K562 (cell line): ENCODE measurements at regions not wholly inside any gene's neighbourhood (a gene's known extent, or its start where the extent isn't known, plus 50 kb on each side); places are given as distances from the start of the nearest gene placed in this dataset.

ENCODE experiments used
- HINFP ChIP-seq: fragments of 450-650 bp; conservative IDR thresholded peaks from 2 replicates; pipeline ENCODE4 v1.6.1; 2016; ENCODE audit warnings: missing genetic modification characterization, low read depth, mild to moderate bottlenecking, control low read depth, missing compliant biosample characterization
- MNT ChIP-seq, 2 experiments: fragments of 450-650 bp; conservative IDR thresholded peaks; 2 replicates each; pipeline ENCODE4 v1.6.1; 2017; ENCODE audit warnings: mild to moderate bottlenecking in 2 of 2, moderate library complexity in 2 of 2
- ZNF444 ChIP-seq: fragments of 250-450 bp; sonication (Bioruptor Pico); IDR thresholded peaks from 2 replicates; pipeline ENCODE4 v1.4.0; 2020; ENCODE audit warnings: mild to moderate bottlenecking, moderate library complexity
- ZNF518B ChIP-seq: fragments of 250-450 bp; sonication (Bioruptor Pico); IDR thresholded peaks from 2 replicates; pipeline ENCODE4 v1.5.0; 2021; ENCODE audit warnings: mild to moderate bottlenecking, moderate library complexity

GRCh38 chr1:98203466-98203865 is 282.6 kb upstream of the DPYD start (continued):
- no peak for TF ChIP-seq ZNF518B
- no peak for TF ChIP-seq HINFP (tag)
- TF ChIP-seq ZNF444 (CRISPR knock-in tag) = no peak
- TF ChIP-seq MNT (conservative IDR thresholded peaks at IDR 0.05) = no peak
